ENCODE measurements at regions not wholly inside any gene's neighbourhood (a gene's known extent, or its start where the extent isn't known, plus 50 kb on each side); places are given as distances from the start of the nearest gene placed in this dataset.

DNA sequence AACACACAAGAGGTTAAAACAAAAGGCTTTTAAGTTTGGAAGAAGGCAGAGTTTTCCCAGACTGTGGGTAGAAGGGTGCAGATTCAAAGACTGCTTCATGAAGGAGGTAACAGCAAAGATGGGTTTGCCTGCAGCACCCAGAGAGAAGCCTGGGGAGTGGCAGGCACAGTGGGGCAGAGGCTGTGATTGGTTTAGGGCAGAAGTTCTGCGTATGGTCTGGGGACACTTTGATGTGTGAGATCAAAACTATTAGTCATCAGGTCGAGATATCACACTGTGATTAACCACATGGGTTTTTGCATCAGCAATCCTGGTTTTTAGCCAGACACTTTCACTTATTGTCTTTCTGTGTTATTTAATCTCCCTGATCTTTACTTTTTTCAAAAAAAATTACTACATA, 188.8 kb upstream of the GLRA1 start:
- no peak for TF ChIP-seq CTCF (IDR thresholded peaks at IDR 0.05)
- no peak for TF ChIP-seq POLR2A (IDR thresholded peaks at IDR 0.05)

Measured in thyroid gland (tissue), 4 donors.